ENCODE measurements at regions not wholly inside any gene's neighbourhood (a gene's known extent, or its start where the extent isn't known, plus 50 kb on each side); places are given as distances from the start of the nearest gene placed in this dataset.
A peak's percentile ranks its signal among the peaks of the same experiment; 100 is the strongest.

- whole genome bisulfite sequencing, 2 donors (ENCODE audit: low coverage in 1 of 2), result 80 to 84% methylated on average over 2 of the region's 2 CpGs
- TF ChIP-seq POLR2AphosphoS5 (IDR thresholded peaks at IDR 0.05) (no peak), CTCF (IDR thresholded peaks at IDR 0.05) (peak in 3 of 4 experiments; percentile 9 to 31 (median 9))
- Histone ChIP-seq H3K27ac (no peak overlapping the region), H3K36me3 (no peaks in the 10 kb centered on the region), H3K9me3 (peaks cover 0 to 17% (median 0%) of the 10 kb centered on the region in 3 donors), H3K27me3 (peaks cover 5% of the 10 kb centered on the region), H3K4me1 (no peaks in the 10 kb centered on the region), H3K4me3 (no peak overlapping the region)
- ATAC-seq, result no peak
Observed at GRCh38 chr2:172200495-172201085, 97.9 kb upstream of the DLX2 start.

- ATAC-seq, result no peak
- Histone ChIP-seq H3K27ac (no peak overlapping the region), H3K4me1 (no peaks in the 10 kb centered on the region), H3K4me3 (no peak overlapping the region), H3K27me3 (no peaks in the 10 kb centered on the region), H3K36me3 (no peaks in the 10 kb centered on the region), H3K9me3 (peaks cover 0 to 12% (median 0%) of the 10 kb centered on the region in 3 donors)
- TF ChIP-seq CTCF (IDR thresholded peaks at IDR 0.05), result no peak
- TF ChIP-seq POLR2AphosphoS5 (IDR thresholded peaks at IDR 0.05), result no peak
- no peak for TF ChIP-seq EP300 (IDR thresholded peaks at IDR 0.05)
- no peak for TF ChIP-seq POLR2A (IDR thresholded peaks at IDR 0.05)
- WGBS, 2 donors (ENCODE audit: low coverage in 1 of 2), result 84 to 94% methylated on average over 7 of the region's 7 CpGs
Observed at GRCh38 chr2:172204309-172204708, 101.6 kb upstream of the DLX2 start.

- H3K4me3 ChIP-seq, result no peak overlapping the region
- no peak overlapping the region for H3K27ac ChIP-seq
- H3K36me3 ChIP-seq, result no peaks in the 10 kb centered on the region
- no peak for TF ChIP-seq POLR2A (IDR thresholded peaks at IDR 0.05)
- TF ChIP-seq EP300 (IDR thresholded peaks at IDR 0.05), result no peak
- no peak for TF ChIP-seq POLR2AphosphoS5 (IDR thresholded peaks at IDR 0.05)
- TF ChIP-seq CTCF (IDR thresholded peaks at IDR 0.05), result no peak
- no peaks in the 10 kb centered on the region for H3K4me1 ChIP-seq
- WGBS, 2 donors (ENCODE audit: low coverage in 1 of 2), result 86 to 89% methylated on average over 1 of the region's 2 CpGs
- ATAC-seq, result no peak
- peaks cover 0 to 8% (median 0%) of the 10 kb centered on the region in 3 donors for H3K9me3 ChIP-seq
- H3K27me3 ChIP-seq, result no peaks in the 10 kb centered on the region
Observed at GRCh38 chr2:172204762-172205161, 102.1 kb upstream of the DLX2 start.

- Histone ChIP-seq H3K27ac (no peak overlapping the region), H3K4me1 (no peaks in the 10 kb centered on the region), H3K36me3 (no peaks in the 10 kb centered on the region), H3K27me3 (no peaks in the 10 kb centered on the region), H3K4me3 (no peak overlapping the region), H3K9me3 (peaks cover 0 to 2% (median 0%) of the 10 kb centered on the region in 3 donors)
- WGBS, 2 donors (ENCODE audit: low coverage in 1 of 2), result 55 to 59% methylated on average over 4 of the region's 4 CpGs
- TF ChIP-seq POLR2AphosphoS5 (IDR thresholded peaks at IDR 0.05), result no peak
- no peak for TF ChIP-seq EP300 (IDR thresholded peaks at IDR 0.05)
- TF ChIP-seq CTCF (IDR thresholded peaks at IDR 0.05), result no peak
- TF ChIP-seq POLR2A (IDR thresholded peaks at IDR 0.05), result no peak
- ATAC-seq, result no peak
Observed at GRCh38 chr2:172205292-172205691, 102.6 kb upstream of the DLX2 start.

- no peaks in the 10 kb centered on the region for H3K9me3 ChIP-seq
- no peak for TF ChIP-seq POLR2A (IDR thresholded peaks at IDR 0.05)
- TF ChIP-seq CTCF (IDR thresholded peaks at IDR 0.05), result no peak
- TF ChIP-seq POLR2AphosphoS5 (IDR thresholded peaks at IDR 0.05), result no peak
- no peak for TF ChIP-seq EP300 (IDR thresholded peaks at IDR 0.05)
- no peaks in the 10 kb centered on the region for H3K27me3 ChIP-seq
- no peak overlapping the region for H3K27ac ChIP-seq
- no peak overlapping the region for H3K4me3 ChIP-seq
- no peaks in the 10 kb centered on the region for H3K36me3 ChIP-seq
- 84 to 89% methylated on average over 3 to 4 of the region's 5 CpGs for WGBS, 2 donors (ENCODE audit: low coverage in 1 of 2)
- no peaks in the 10 kb centered on the region for H3K4me1 ChIP-seq
- no peak for ATAC-seq
Observed at GRCh38 chr2:172207911-172208310, 105.2 kb upstream of the DLX2 start.
